Osteoblast (primary cell): ENCODE measurements at regions not wholly inside any gene's neighbourhood (a gene's known extent, or its start where the extent isn't known, plus 50 kb on each side); places are given as distances from the start of the nearest gene placed in this dataset.

Experiments used
- DNase-seq: peaks from one replicate; pipeline ENCODE4 v3.0.0; 2011; ENCODE audit warnings: low spot score, mixed read lengths; ENCODE audit not compliant: insufficient read length; ENCODE audit errors: missing footprints
- H2AFZ ChIP-seq: 2 replicates; pipeline ENCODE4 v1.6.0; 2011; ENCODE audit warnings: mild to moderate bottlenecking, low read length
- H3K27ac ChIP-seq: 2 replicates; pipeline ENCODE4 v1.5.1; 2011; ENCODE audit warnings: mild to moderate bottlenecking, low read depth, low read length, moderate library complexity
- H3K27me3 ChIP-seq: 2 replicates; pipeline ENCODE4 v1.6.0; 2012; ENCODE audit warnings: mild to moderate bottlenecking, control low read depth, inconsistent platforms, low read length, moderate library complexity; ENCODE audit not compliant: insufficient read depth
- H3K36me3 ChIP-seq: 2 replicates; pipeline ENCODE4 v1.5.1; 2011; ENCODE audit warnings: mild to moderate bottlenecking, low read length, control low read depth, moderate library complexity; ENCODE audit not compliant: insufficient read depth
- H3K4me1 ChIP-seq: 2 replicates; pipeline ENCODE4 v1.5.1; 2011; ENCODE audit warnings: mild to moderate bottlenecking, low read length, control low read depth, moderate library complexity; ENCODE audit not compliant: insufficient read depth
- H3K4me2 ChIP-seq: 2 replicates; pipeline ENCODE4 v1.6.0; 2011; ENCODE audit warnings: mild to moderate bottlenecking, low read length; ENCODE audit not compliant: insufficient read depth
- H3K4me3 ChIP-seq: fragments of 200-600 bp; sonication (generic); 3 replicates; pipeline ENCODE4 v1.5.1; 2012; ENCODE audit warnings: mild to moderate bottlenecking, low read length, inconsistent platforms; ENCODE audit not compliant: insufficient read depth
- H3K79me2 ChIP-seq: 2 replicates; pipeline ENCODE4 v1.6.0; 2012; ENCODE audit warnings: mild to moderate bottlenecking, low read length, control low read depth, inconsistent platforms; ENCODE audit not compliant: insufficient read depth
- H3K9me3 ChIP-seq: 2 replicates; pipeline ENCODE4 v1.5.1; 2011; ENCODE audit warnings: low read depth, low read length, control low read depth
- H4K20me1 ChIP-seq: 2 replicates; pipeline ENCODE4 v1.6.0; 2012; ENCODE audit warnings: mild to moderate bottlenecking, low read length, control low read depth; ENCODE audit not compliant: insufficient read depth
- CTCF ChIP-seq: IDR thresholded peaks from 2 replicates; pipeline ENCODE4 v1.5.1; 2011; ENCODE audit warnings: mild to moderate bottlenecking, low read depth, low read length, moderate library complexity; ENCODE audit errors: extremely low read depth

DNA sequence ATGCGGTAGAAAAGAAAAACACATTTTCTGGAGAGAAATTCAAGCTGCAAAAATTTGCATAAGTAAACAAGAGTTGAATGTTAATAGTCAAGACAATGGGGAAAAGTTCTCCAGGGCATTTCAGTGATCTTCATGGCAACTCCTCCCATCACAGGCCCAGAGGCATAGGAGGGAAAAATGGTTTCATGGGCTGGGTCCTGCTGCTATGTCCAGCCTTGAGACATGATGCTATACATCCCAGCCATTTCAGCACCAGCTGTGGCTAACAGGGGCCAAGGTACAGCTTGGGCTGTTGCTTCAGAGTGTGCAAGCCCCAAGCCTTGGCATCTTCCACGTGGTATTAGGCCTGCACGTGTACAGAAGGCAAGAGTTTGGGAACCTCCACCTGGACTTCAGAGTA, 118.6 kb upstream of the DLGAP1 start:
- H3K4me3 ChIP-seq: no peak overlapping the region
- H3K4me1 ChIP-seq: no peaks in the 10 kb centered on the region
- no peak overlapping the region for H3K27ac ChIP-seq
- H3K27me3 ChIP-seq: no peaks in the 10 kb centered on the region
- H4K20me1 ChIP-seq: no peaks in the 10 kb centered on the region
- H3K36me3 ChIP-seq: no peaks in the 10 kb centered on the region
- H2AFZ ChIP-seq: no peak overlapping the region
- no peaks in the 10 kb centered on the region for H3K79me2 ChIP-seq
- no peak overlapping the region for H3K4me2 ChIP-seq
- H3K9me3 ChIP-seq: peaks cover 6% of the 10 kb centered on the region
- no peak for DNase-seq
- TF ChIP-seq CTCF: no peak

DNA sequence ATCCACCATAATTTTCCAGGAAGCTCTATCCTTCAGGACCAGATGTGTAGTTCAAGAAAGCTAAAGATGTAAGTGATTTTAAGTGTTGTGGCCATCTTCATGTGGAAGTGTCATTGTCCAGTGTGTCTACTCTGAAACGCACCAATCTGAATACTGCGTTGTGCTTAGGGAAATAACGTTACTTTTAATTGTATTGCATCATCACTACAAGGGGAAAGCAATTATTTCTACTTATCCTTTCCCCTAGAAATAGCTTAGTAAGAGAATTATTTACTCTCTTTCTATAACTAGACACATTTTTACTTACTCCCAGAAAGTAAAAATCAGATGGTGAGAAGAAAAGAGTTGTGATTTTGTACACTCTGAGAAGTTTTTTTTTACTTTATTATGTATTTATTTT, 102.4 kb upstream of the DLGAP1 start:
- no peaks in the 10 kb centered on the region for H3K79me2 ChIP-seq
- no peak for DNase-seq
- no peaks in the 10 kb centered on the region for H3K4me1 ChIP-seq
- H2AFZ ChIP-seq: no peak overlapping the region
- no peaks in the 10 kb centered on the region for H3K36me3 ChIP-seq
- H3K4me3 ChIP-seq: no peak overlapping the region
- H4K20me1 ChIP-seq: no peaks in the 10 kb centered on the region
- no peak for TF ChIP-seq CTCF
- no peak overlapping the region for H3K4me2 ChIP-seq
- H3K9me3 ChIP-seq: no peaks in the 10 kb centered on the region
- H3K27ac ChIP-seq: no peak overlapping the region
- no peaks in the 10 kb centered on the region for H3K27me3 ChIP-seq

- Histone ChIP-seq H3K4me1 (no peaks in the 10 kb centered on the region), H3K4me3 (no peak overlapping the region), H2AFZ (no peak overlapping the region), H3K27ac (no peak overlapping the region), H3K9me3 (no peaks in the 10 kb centered on the region), H4K20me1 (no peaks in the 10 kb centered on the region), H3K27me3 (no peaks in the 10 kb centered on the region), H3K4me2 (no peak overlapping the region), H3K36me3 (no peaks in the 10 kb centered on the region), H3K79me2 (no peaks in the 10 kb centered on the region)
- DNase-seq: no peak
- TF ChIP-seq CTCF: no peak
Measured at GRCh38 chr18:4551001-4551360, 95.9 kb upstream of the DLGAP1 start.

DNA sequence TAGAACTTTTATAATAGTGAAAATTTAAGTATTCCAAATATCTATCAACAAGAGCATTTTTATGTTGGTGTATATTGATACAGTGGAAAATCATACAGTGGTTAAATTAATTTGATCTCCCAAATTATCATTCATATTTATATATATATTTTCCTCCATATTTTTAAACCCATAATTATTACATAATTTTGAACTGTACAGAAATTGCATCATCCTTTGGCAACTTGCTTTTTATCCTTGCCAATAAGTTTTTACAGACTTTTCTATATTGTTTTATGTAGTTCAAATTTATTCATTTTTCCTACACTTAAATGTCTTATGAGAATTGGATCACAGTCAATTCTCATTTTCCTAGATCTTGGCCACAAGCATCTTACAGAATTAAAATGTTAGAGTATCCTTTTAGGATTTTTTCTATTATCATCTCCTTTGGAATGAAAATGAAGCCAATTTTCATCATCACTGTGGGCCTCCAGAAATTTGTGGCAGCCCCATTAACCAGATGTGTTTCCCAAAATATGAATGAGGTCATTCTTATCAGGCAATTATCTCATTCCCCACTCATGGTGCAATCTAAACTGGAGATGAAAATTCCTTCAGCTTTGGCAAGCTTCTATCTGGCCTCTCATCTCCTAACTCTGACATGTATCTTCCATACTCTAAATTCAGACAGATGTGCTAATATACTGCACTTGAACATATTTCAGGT, 94.2 kb upstream of the DLGAP1 start:
- no peak overlapping the region for H3K4me2 ChIP-seq
- no peaks in the 10 kb centered on the region for H3K9me3 ChIP-seq
- H4K20me1 ChIP-seq: no peaks in the 10 kb centered on the region
- no peaks in the 10 kb centered on the region for H3K79me2 ChIP-seq
- TF ChIP-seq CTCF: no peak
- no peak overlapping the region for H2AFZ ChIP-seq
- H3K4me3 ChIP-seq: no peak overlapping the region
- no peak overlapping the region for H3K27ac ChIP-seq
- no peaks in the 10 kb centered on the region for H3K36me3 ChIP-seq
- DNase-seq: no peak
- H3K27me3 ChIP-seq: no peaks in the 10 kb centered on the region
- H3K4me1 ChIP-seq: no peaks in the 10 kb centered on the region
